ENCODE measurements at regions not wholly inside any gene's neighbourhood (a gene's known extent, or its start where the extent isn't known, plus 50 kb on each side); places are given as distances from the start of the nearest gene placed in this dataset.

DNA sequence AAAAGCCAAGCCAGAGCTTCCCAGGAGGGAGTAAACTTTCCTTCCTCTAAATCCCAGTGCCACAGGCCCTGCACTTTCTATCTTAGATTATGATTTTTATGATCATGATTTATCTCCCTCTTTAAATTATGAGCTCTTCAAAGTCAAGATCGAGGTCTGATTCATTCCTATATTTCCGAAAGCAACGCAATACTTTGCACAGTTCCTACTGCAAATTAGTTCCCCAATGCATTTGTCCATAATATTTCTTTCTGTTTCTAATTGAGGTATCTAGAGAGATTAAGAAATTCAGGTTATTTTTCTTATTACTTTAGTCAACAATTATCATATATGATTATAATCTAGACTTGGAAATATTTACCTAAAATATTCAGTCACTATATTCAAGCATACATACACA lies 173.1 kb upstream of the LPP start:
- TF ChIP-seq, protein P1, sequence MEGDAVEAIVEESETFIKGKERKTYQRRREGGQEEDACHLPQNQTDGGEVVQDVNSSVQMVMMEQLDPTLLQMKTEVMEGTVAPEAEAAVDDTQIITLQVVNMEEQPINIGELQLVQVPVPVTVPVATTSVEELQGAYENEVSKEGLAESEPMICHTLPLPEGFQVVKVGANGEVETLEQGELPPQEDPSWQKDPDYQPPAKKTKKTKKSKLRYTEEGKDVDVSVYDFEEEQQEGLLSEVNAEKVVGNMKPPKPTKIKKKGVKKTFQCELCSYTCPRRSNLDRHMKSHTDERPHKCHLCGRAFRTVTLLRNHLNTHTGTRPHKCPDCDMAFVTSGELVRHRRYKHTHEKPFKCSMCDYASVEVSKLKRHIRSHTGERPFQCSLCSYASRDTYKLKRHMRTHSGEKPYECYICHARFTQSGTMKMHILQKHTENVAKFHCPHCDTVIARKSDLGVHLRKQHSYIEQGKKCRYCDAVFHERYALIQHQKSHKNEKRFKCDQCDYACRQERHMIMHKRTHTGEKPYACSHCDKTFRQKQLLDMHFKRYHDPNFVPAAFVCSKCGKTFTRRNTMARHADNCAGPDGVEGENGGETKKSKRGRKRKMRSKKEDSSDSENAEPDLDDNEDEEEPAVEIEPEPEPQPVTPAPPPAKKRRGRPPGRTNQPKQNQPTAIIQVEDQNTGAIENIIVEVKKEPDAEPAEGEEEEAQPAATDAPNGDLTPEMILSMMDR (IDR thresholded peaks at IDR 0.05): no peak
- TF ChIP-seq, protein P2, sequence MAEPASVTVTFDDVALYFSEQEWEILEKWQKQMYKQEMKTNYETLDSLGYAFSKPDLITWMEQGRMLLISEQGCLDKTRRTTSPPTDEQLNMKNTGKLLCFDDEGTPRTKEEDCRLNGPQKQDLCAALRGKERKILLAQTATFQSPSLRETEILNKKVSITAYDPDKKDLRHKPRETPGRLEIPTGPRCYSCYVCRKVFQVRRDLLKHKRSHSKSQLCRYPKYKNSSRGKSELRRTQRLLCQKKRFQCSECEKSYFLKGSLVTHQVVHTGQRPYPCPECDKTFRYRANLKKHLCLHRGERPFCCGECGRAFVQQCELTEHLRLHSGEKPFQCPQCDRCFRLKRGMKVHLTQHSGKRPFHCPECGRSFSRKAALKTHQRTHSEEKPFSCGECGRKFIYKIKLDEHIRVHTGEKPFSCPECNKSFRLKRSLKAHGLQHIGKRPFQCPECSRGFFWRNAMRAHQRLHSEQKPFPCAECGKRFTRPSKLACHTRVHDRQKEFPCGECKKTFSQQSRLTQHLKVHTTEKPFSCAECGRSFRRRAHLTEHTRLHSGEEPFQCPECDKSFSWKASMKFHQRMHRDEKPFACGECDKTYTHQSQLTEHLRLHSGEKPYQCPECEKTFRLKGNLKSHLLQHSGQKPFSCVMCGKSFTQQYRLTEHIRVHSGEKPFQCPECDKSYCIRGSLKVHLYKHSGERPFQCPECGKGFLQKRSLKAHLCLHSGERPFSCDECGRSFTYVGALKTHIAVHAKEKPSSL (CRISPR knock-in tag; conservative IDR thresholded peaks at IDR 0.05): no peak
- TF ChIP-seq SMAD3 (CRISPR knock-in tag; IDR thresholded peaks at IDR 0.05; ENCODE audit: borderline replicate concordance): no peak

All from WTC11 (cell line).